GM12801 (cell line): ENCODE measurements at regions not wholly inside any gene's neighbourhood (a gene's known extent, or its start where the extent isn't known, plus 50 kb on each side); places are given as distances from the start of the nearest gene placed in this dataset.

Source experiments
- TF ChIP-seq, protein P1 (sequence below): IDR thresholded peaks from one replicate; pipeline ENCODE4 v1.5.1; 2011; ENCODE audit warnings: control low read depth; ENCODE audit not compliant: insufficient read length; ENCODE audit errors: extremely low read depth

DNA sequence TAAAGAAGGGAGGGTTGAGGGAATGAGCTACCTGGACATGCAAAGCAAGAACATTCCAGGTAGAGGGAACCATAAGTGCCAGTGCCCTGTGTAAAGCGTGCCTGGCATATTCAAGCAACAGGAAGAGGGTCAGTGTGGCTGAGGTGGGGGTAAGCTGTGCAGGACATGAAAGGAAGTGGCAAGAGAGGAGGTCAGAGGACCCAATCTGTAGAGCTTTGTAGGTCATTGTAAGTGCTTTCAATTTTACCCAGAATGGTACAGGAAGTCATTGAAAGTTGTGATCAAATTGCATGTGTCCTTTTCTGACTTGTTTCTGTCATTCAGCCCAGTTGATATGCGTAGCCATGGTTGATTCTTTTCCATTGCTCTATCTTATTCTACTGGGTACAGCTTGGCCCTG is 156.6 kb downstream of the NOC3L start:
- TF ChIP-seq, protein P1, sequence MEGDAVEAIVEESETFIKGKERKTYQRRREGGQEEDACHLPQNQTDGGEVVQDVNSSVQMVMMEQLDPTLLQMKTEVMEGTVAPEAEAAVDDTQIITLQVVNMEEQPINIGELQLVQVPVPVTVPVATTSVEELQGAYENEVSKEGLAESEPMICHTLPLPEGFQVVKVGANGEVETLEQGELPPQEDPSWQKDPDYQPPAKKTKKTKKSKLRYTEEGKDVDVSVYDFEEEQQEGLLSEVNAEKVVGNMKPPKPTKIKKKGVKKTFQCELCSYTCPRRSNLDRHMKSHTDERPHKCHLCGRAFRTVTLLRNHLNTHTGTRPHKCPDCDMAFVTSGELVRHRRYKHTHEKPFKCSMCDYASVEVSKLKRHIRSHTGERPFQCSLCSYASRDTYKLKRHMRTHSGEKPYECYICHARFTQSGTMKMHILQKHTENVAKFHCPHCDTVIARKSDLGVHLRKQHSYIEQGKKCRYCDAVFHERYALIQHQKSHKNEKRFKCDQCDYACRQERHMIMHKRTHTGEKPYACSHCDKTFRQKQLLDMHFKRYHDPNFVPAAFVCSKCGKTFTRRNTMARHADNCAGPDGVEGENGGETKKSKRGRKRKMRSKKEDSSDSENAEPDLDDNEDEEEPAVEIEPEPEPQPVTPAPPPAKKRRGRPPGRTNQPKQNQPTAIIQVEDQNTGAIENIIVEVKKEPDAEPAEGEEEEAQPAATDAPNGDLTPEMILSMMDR, result no peak

DNA sequence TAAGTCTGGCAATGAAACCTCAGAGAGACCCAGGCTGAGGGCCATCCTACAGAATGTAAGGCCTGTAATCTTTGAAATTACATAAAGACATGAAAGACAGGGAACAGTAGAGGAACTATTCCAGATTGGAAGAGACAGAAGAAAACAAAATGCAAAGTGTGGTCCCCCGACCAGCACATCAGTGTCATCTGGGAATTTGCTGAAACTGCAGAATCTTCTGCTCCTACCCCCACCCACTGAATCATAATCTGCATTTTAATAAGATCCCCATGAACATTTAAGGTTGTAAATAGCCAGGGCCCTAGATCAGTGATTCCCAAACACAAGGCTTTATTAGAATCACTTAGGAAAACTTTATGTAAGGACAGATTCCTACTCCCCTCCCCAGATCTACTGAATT is 154.4 kb downstream of the NOC3L start:
- TF ChIP-seq, protein P1, result no peak

DNA sequence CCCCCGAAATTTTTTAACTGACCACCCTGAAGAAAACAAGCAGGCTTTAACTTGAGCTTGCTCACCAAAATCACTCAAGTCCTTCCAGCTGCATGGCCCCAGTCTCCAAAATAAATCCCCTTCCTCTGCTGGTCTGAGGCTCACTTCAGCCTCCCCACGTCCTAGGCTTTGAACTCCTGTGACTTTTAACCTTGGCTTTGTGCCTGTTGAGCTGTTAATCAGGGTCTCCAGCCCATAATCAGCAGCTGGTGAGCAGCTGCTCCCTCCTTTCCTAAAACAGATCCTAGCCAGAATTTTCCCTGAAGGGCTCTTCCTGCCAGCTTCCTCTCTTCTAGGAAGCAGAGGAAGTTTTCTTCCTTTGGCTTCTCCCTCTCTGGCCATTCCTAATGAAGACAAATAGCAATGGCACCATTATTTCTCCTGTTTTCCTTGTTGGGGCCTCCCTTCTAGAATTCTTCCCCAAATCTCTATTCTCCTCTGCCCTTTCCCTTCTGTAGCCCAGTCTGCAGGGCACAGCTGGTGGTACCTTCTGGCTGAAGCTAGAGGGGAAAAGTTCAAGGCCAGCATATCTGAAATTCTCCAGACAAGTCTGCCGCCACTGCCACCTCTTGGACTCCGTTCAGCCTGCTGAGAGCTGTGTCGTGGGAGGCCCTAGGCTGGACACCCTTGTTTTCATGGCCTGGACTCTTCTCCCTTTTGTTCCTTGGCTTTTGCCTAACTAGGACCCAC is 152.1 kb downstream of the NOC3L start:
- TF ChIP-seq, protein P1, result no peak

DNA sequence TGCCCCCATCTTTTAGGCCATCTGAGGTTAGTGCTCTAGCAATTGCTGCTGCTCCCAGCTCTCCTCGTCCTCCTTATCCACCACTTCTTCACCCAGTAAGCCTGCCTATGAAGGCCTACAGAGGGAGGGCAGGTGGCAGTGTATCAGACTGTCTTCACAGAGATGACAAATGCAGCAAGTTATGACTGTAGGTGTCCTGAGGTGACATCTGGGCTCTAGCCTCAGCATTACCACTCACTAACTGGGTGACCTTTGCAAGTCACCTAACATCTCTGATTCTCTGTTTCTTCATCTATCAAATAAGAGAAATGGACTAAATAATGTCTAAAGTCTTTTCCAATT is 151.6 kb downstream of the NOC3L start:
- TF ChIP-seq, protein P1, result no peak

DNA sequence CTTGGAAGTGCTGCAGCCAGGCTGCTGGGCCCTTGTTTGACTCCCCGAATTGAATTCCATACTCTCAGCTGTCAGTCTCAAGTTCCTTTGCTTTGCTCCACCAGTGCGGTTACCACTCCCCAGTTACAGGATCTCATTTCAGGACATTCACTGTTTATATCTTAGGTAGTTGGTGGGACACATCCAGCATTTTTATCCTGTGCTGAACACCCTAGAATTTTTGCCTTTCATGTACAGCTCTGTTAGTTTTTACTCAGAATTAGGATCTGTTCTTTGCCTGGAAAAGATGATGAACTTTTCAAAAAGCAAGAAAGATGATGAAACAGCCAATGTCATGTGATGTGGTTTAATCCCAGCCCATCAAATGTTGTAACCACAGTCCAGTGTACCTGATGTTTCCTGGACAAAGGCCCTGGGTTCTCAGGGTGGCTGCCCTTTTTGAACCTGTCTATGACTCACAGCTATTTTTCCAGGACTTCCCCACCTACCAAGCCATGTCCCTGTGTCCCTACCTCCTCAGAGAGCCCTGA is 149.7 kb downstream of the NOC3L start:
- TF ChIP-seq, protein P1, result no peak

DNA sequence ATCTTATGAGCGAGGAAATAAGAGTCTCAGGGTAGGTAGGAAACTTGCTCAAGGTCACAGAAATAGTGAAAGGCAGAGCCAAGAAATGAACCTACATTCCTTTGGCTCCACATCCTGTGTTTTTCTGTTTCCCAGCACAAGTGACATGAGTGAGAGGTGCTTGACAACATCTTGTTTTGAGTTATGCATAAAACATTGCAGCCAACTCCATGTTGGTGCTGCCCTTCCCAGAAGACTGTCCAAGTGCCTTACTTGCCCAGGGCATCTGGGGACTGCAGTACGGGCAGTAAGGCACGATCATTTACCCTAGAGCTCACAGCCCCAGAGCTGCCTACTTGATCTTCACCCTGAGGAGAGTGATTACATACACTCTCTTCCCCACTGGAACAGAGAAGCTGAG is 148.8 kb downstream of the NOC3L start:
- TF ChIP-seq, protein P1, result no peak

DNA sequence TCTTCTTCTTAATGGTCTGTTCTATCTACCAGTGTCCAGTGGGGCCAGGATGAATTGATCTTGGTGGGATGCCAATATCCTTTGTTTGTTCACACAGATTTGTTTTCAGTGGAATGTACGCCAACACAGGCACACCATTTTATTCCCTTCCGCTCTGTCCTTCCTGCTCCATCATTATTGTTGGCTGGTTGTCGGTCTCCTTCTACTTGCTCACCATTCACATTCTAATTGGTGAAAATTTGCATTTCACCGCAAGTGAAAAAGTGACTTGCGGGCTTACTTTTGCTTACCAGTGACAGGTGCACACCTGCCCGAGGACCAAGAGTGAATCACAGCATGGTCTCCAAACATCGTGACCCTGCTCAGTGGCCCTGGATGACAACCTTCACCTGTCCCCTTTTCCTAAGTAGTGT is 148.3 kb downstream of the NOC3L start:
- TF ChIP-seq, protein P1, result no peak
